ENCODE measurements at regions not wholly inside any gene's neighbourhood (a gene's known extent, or its start where the extent isn't known, plus 50 kb on each side); places are given as distances from the start of the nearest gene placed in this dataset.
"Not testable (repeated sequence)": the region's sequence is repeated elsewhere in the genome, so short reads cannot be mapped to it uniquely, and the experiment has no call there.

- DNase-seq = no peak
- Mint-ChIP-seq H3K27me3 (ENCODE audit: low read depth) (no peaks in the 10 kb centered on the region), H3K36me3 (ENCODE audit: insufficient read depth) (no peaks in the 10 kb centered on the region), H3K4me1 (ENCODE audit: low read depth) (no peaks in the 10 kb centered on the region), H3K4me3 (no peak overlapping the region), H3K9me3 (peaks cover 11% of the 10 kb centered on the region)
- ATAC-seq = no peak
Measured at GRCh38 chr4:134072137-134072536, 129.5 kb downstream of the PABPC4L start.

GRCh38 chr4:134070174-134070573 is 131.4 kb downstream of the PABPC4L start:
- no peaks in the 10 kb centered on the region for H3K36me3 Mint-ChIP-seq (ENCODE audit: insufficient read depth)
- DNase-seq (no peak), ATAC-seq (no peak)
- no peak overlapping the region for H3K4me3 Mint-ChIP-seq
- peaks cover 19% of the 10 kb centered on the region for H3K9me3 Mint-ChIP-seq
- no peaks in the 10 kb centered on the region for H3K4me1 Mint-ChIP-seq (ENCODE audit: low read depth)
- H3K27me3 Mint-ChIP-seq (ENCODE audit: low read depth) = no peaks in the 10 kb centered on the region

GRCh38 chr4:134057356-134057755 is 144.2 kb downstream of the PABPC4L start:
- Mint-ChIP-seq H3K4me1 (ENCODE audit: low read depth) (no peaks in the 10 kb centered on the region), H3K4me3 (no peak overlapping the region), H3K27me3 (ENCODE audit: low read depth) (no peaks in the 10 kb centered on the region), H3K36me3 (ENCODE audit: insufficient read depth) (no peaks in the 10 kb centered on the region), H3K9me3 (peaks cover 5% of the 10 kb centered on the region)
- DNase-seq (no peak), ATAC-seq (no peak)

- H3K9me3 Mint-ChIP-seq; H3K27me3 Mint-ChIP-seq (ENCODE audit: low read depth); H3K36me3 Mint-ChIP-seq (ENCODE audit: insufficient read depth); ATAC-seq; DNase-seq; H3K4me1 Mint-ChIP-seq (ENCODE audit: low read depth); H3K4me3 Mint-ChIP-seq: not testable (repeated sequence)
Measured at GRCh38 chr4:134046221-134046620, 155.4 kb downstream of the PABPC4L start.

- H3K4me1 Mint-ChIP-seq (ENCODE audit: low read depth) = no peaks in the 10 kb centered on the region
- ATAC-seq (no peak), DNase-seq (no peak)
- H3K27me3 Mint-ChIP-seq (ENCODE audit: low read depth) = no peaks in the 10 kb centered on the region
- no peaks in the 10 kb centered on the region for H3K36me3 Mint-ChIP-seq (ENCODE audit: insufficient read depth)
- H3K9me3 Mint-ChIP-seq = peaks cover 3% of the 10 kb centered on the region
- no peak overlapping the region for H3K4me3 Mint-ChIP-seq
Measured at GRCh38 chr4:134045411-134045810, 156.2 kb downstream of the PABPC4L start.

GRCh38 chr4:134043266-134043665 is 158.3 kb downstream of the PABPC4L start:
- ATAC-seq (no peak), DNase-seq (no peak)
- H3K4me3 Mint-ChIP-seq = no peak overlapping the region
- H3K9me3 Mint-ChIP-seq = peaks cover 5% of the 10 kb centered on the region
- H3K36me3 Mint-ChIP-seq (ENCODE audit: insufficient read depth) = no peaks in the 10 kb centered on the region
- H3K4me1 Mint-ChIP-seq (ENCODE audit: low read depth) = no peaks in the 10 kb centered on the region
- no peaks in the 10 kb centered on the region for H3K27me3 Mint-ChIP-seq (ENCODE audit: low read depth)

GRCh38 chr4:134028421-134028820 is 173.2 kb downstream of the PABPC4L start:
- no peaks in the 10 kb centered on the region for H3K36me3 Mint-ChIP-seq (ENCODE audit: insufficient read depth)
- H3K9me3 Mint-ChIP-seq = no peaks in the 10 kb centered on the region
- no peak for ATAC-seq
- H3K27me3 Mint-ChIP-seq (ENCODE audit: low read depth) = no peaks in the 10 kb centered on the region
- DNase-seq = no peak
- H3K4me3 Mint-ChIP-seq = no peak overlapping the region
- no peaks in the 10 kb centered on the region for H3K4me1 Mint-ChIP-seq (ENCODE audit: low read depth)

GRCh38 chr4:134027931-134028330 is 173.7 kb downstream of the PABPC4L start:
- H3K9me3 Mint-ChIP-seq = no peaks in the 10 kb centered on the region
- no peaks in the 10 kb centered on the region for H3K27me3 Mint-ChIP-seq (ENCODE audit: low read depth)
- ATAC-seq (no peak), DNase-seq (no peak)
- H3K4me3 Mint-ChIP-seq = no peak overlapping the region
- H3K4me1 Mint-ChIP-seq (ENCODE audit: low read depth) = no peaks in the 10 kb centered on the region
- H3K36me3 Mint-ChIP-seq (ENCODE audit: insufficient read depth) = no peaks in the 10 kb centered on the region

- no peak for ATAC-seq
Measured at GRCh38 chr4:134024251-134024650, 177.3 kb downstream of the PABPC4L start.

GRCh38 chr4:134019657-134020056 is 181.9 kb downstream of the PABPC4L start:
- DNase-seq = no peak
- Mint-ChIP-seq H3K4me1 (ENCODE audit: low read depth) (no peaks in the 10 kb centered on the region), H3K36me3 (ENCODE audit: insufficient read depth) (no peaks in the 10 kb centered on the region), H3K9me3 (no peaks in the 10 kb centered on the region), H3K4me3 (no peak overlapping the region), H3K27me3 (ENCODE audit: low read depth) (no peaks in the 10 kb centered on the region)
- ATAC-seq = no peak

More at GRCh38 chr4:134024251-134024650, 177.3 kb downstream of the PABPC4L start:
- Mint-ChIP-seq H3K36me3 (ENCODE audit: insufficient read depth) (no peaks in the 10 kb centered on the region), H3K4me1 (ENCODE audit: low read depth) (no peaks in the 10 kb centered on the region), H3K9me3 (no peaks in the 10 kb centered on the region), H3K27me3 (ENCODE audit: low read depth) (no peaks in the 10 kb centered on the region), H3K4me3 (no peak overlapping the region)
- no peak for DNase-seq

GRCh38 chr4:134018846-134019245 is 182.7 kb downstream of the PABPC4L start:
- Mint-ChIP-seq H3K36me3 (ENCODE audit: insufficient read depth) (no peaks in the 10 kb centered on the region), H3K9me3 (peaks cover 5% of the 10 kb centered on the region), H3K4me3 (no peak overlapping the region), H3K4me1 (ENCODE audit: low read depth) (no peaks in the 10 kb centered on the region), H3K27me3 (ENCODE audit: low read depth) (no peaks in the 10 kb centered on the region)
- DNase-seq = no peak
- ATAC-seq = no peak

- ATAC-seq = no peak
- H3K4me1 Mint-ChIP-seq (ENCODE audit: low read depth) = no peaks in the 10 kb centered on the region
- peaks cover 3% of the 10 kb centered on the region for H3K9me3 Mint-ChIP-seq
- H3K4me3 Mint-ChIP-seq = no peak overlapping the region
- no peaks in the 10 kb centered on the region for H3K36me3 Mint-ChIP-seq (ENCODE audit: insufficient read depth)
- no peak for DNase-seq
- H3K27me3 Mint-ChIP-seq (ENCODE audit: low read depth) = no peaks in the 10 kb centered on the region
Measured at GRCh38 chr4:134001057-134001456, 200.5 kb downstream of the PABPC4L start.

GRCh38 chr4:133997436-133997835 is 204.2 kb downstream of the PABPC4L start:
- H3K9me3 Mint-ChIP-seq = peaks cover 11% of the 10 kb centered on the region
- ATAC-seq (no peak), DNase-seq (no peak)
- no peaks in the 10 kb centered on the region for H3K36me3 Mint-ChIP-seq (ENCODE audit: insufficient read depth)
- H3K4me1 Mint-ChIP-seq (ENCODE audit: low read depth) = no peaks in the 10 kb centered on the region
- no peaks in the 10 kb centered on the region for H3K27me3 Mint-ChIP-seq (ENCODE audit: low read depth)
- H3K4me3 Mint-ChIP-seq = no peak overlapping the region

GRCh38 chr4:133996431-133997121 is 205.0 kb downstream of the PABPC4L start:
- DNase-seq = no peak
- H3K36me3 Mint-ChIP-seq (ENCODE audit: insufficient read depth) = no peaks in the 10 kb centered on the region
- no peak overlapping the region for H3K4me3 Mint-ChIP-seq
- no peaks in the 10 kb centered on the region for H3K27me3 Mint-ChIP-seq (ENCODE audit: low read depth)
- peaks cover 13% of the 10 kb centered on the region for H3K9me3 Mint-ChIP-seq
- no peak for ATAC-seq
- H3K4me1 Mint-ChIP-seq (ENCODE audit: low read depth) = no peaks in the 10 kb centered on the region

- no peaks in the 10 kb centered on the region for H3K36me3 Mint-ChIP-seq (ENCODE audit: insufficient read depth)
- DNase-seq (no peak), ATAC-seq (no peak)
- no peaks in the 10 kb centered on the region for H3K27me3 Mint-ChIP-seq (ENCODE audit: low read depth)
- peaks cover 19% of the 10 kb centered on the region for H3K9me3 Mint-ChIP-seq
- no peaks in the 10 kb centered on the region for H3K4me1 Mint-ChIP-seq (ENCODE audit: low read depth)
- H3K4me3 Mint-ChIP-seq = no peak overlapping the region
Measured at GRCh38 chr4:133995243-133995960, 206.2 kb downstream of the PABPC4L start.

Data from activated T-cell treated with anti-CD3 and anti-CD28 coated beads, Interleukin-2, amount 50 U/mL, for 4 hours (primary cell).